CD4-positive, alpha-beta T cell (primary cell): ENCODE measurements at regions not wholly inside any gene's neighbourhood (a gene's known extent, or its start where the extent isn't known, plus 50 kb on each side); places are given as distances from the start of the nearest gene placed in this dataset.

Experiments
- ATAC-seq: fragments of 200-7000 bp; cut with Tn5 transposase; one replicate; pipeline ENCODE4 v1.10.0; 2022; ENCODE audit warnings: mild to moderate bottlenecking; ENCODE audit not compliant: poor library complexity
- CTCF ChIA-PET: fragments of 350-600 bp; sonication (Branson Sonifier 250); formaldehyde crosslinking; loops from one replicate; lab custom pipeline; 2021; ENCODE audit warnings: antibody characterized with exemption, inconsistent platforms; lab: Charles Lee
- POLR2A ChIA-PET: fragments of 350-600 bp; sonication (Branson Sonifier 250); formaldehyde crosslinking; loops from one replicate; lab custom pipeline; 2021; ENCODE audit warnings: antibody characterized with exemption, inconsistent platforms; lab: Charles Lee
- DNase-seq, 14 experiments: peaks; one replicate each; pipeline ENCODE4 v3.0.0-alpha.2; 2013 to 2020; ENCODE audit warnings: mixed read lengths in 2 of 14
- H3K27ac ChIP-seq, 2 donors: one replicate each; pipeline versions ENCODE4 v1.5.1 to v1.7.0; 2013; ENCODE audit warnings: low read length in 2 of 2, low read depth in 1 of 2, mild to moderate bottlenecking in 1 of 2
- H3K27me3 ChIP-seq, 2 experiments: 1 replicate in 1 of 2; 2 replicates in 1 of 2; pipeline versions ENCODE4 v1.6.1 to v1.7.0; 2013; ENCODE audit warnings: low read length in 2 of 2, control low read depth in 1 of 2, mild to moderate bottlenecking in 1 of 2, moderate library complexity in 1 of 2; ENCODE audit not compliant: insufficient read depth in 2 of 2, control insufficient read depth in 1 of 2
- H3K36me3 ChIP-seq: one replicate; pipeline ENCODE4 v1.6.1; 2013; ENCODE audit warnings: low read length, control low read depth; ENCODE audit not compliant: insufficient read depth
- H3K4me1 ChIP-seq: one replicate; pipeline ENCODE4 v1.6.1; 2013; ENCODE audit warnings: low read length, control low read depth; ENCODE audit not compliant: insufficient read depth
- H3K4me3 ChIP-seq: one replicate; pipeline ENCODE4 v1.5.1; 2013; ENCODE audit warnings: mild to moderate bottlenecking, low read length, moderate library complexity
- H3K9me3 ChIP-seq, 2 experiments: 1 replicate in 1 of 2; 2 replicates in 1 of 2; pipeline versions ENCODE4 v1.6.1 to v1.7.0; 2013; ENCODE audit warnings: low read length in 2 of 2, mild to moderate bottlenecking in 2 of 2, control low read depth in 1 of 2, moderate library complexity in 1 of 2; ENCODE audit not compliant: control insufficient read depth in 1 of 2, insufficient read depth in 1 of 2
- H3K27ac Mint-ChIP-seq: one replicate; pipeline ENCODE4 v1.8.0; 2020; ENCODE audit warnings: mixed read lengths
- H3K27me3 Mint-ChIP-seq: one replicate; pipeline ENCODE4 v1.8.0; 2021; ENCODE audit warnings: mixed read lengths
- H3K36me3 Mint-ChIP-seq: one replicate; pipeline ENCODE4 v1.8.0; 2021; ENCODE audit warnings: low read depth, mixed read lengths
- H3K4me1 Mint-ChIP-seq: one replicate; pipeline ENCODE4 v1.8.0; 2021; ENCODE audit warnings: low read depth, mixed read lengths
- H3K4me3 Mint-ChIP-seq: one replicate; pipeline ENCODE4 v1.8.0; 2020; ENCODE audit warnings: mild to moderate bottlenecking, mixed read lengths
- H3K9me3 Mint-ChIP-seq: one replicate; pipeline ENCODE4 v1.8.0; 2020; ENCODE audit warnings: mixed read lengths
- intact Hi-C, 2 experiments: fragments of 100-400 bp; cut with DNase I in 1 of 2; cut with micrococcal nuclease in 1 of 2; formaldehyde crosslinking; loops; one replicate each; pipeline versions ENCODE4 v1.15.1 to v1.9.0; 2023 to 2025; cut with DNase I, micrococcal nuclease
- TF ChIP-seq, protein P1 (sequence below): fragments of 200-600 bp; IDR thresholded peaks from one replicate; pipeline ENCODE4 v1.8.0; 2022; ENCODE audit warnings: antibody characterized with exemption, mild to moderate bottlenecking

DNA sequence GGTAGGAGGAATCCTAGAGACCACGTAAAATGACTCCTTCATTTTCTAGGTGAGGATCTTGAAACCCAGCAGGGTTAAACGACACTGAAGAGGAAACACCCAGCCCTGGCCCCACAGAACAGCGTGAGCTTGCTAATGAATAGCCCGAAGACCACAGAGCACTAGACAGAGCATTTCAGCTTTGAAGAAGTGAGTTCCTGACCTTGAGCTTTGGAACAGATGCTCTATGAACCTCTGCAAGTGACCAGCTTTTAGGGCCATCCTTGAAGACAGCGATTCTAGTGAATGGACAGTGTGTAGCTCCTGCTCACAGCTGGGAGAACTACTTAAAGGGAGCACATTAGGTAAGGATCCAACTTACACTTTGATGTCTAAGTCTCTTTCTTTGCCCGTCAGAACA is 74.0 kb upstream of the FRMD1 start:
- no peak overlapping the region for H3K4me3 Mint-ChIP-seq
- TF ChIP-seq, protein P1, sequence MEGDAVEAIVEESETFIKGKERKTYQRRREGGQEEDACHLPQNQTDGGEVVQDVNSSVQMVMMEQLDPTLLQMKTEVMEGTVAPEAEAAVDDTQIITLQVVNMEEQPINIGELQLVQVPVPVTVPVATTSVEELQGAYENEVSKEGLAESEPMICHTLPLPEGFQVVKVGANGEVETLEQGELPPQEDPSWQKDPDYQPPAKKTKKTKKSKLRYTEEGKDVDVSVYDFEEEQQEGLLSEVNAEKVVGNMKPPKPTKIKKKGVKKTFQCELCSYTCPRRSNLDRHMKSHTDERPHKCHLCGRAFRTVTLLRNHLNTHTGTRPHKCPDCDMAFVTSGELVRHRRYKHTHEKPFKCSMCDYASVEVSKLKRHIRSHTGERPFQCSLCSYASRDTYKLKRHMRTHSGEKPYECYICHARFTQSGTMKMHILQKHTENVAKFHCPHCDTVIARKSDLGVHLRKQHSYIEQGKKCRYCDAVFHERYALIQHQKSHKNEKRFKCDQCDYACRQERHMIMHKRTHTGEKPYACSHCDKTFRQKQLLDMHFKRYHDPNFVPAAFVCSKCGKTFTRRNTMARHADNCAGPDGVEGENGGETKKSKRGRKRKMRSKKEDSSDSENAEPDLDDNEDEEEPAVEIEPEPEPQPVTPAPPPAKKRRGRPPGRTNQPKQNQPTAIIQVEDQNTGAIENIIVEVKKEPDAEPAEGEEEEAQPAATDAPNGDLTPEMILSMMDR = no peak

DNA sequence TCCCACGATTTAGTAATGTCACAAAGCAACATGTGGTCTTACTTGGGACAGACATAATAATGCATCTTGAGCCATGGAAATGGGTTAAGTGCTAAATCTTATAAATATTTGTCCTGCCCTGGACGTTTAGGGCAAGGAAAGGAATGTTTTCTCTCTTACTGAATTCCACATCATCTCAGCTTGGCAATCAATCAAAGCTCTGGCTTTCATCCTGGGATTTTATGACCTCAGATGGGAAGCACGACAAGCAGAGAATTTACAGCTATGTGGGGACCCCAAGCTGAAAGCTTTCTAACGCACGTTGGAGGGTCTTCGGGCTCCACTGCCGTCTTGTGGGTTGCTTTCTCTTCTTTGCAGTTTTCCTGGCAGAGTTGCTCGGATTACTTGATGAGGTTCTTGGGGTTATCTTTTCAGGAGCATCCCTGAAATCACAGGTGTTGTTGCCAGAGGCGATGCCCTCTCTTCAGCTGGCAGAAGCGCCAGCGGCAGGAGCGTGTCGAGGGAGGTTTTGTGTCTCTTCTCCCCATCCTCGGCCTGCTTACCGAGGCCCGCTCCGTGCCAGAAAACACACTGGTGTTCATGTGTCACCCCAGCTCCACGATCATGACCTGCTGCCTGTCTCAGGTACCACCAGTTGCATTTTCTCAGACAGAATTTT is 73.4 kb upstream of the FRMD1 start:
- Histone ChIP-seq H3K4me1 (no peaks in the 10 kb centered on the region), H3K9me3 (peaks cover 0 to 4% of the 10 kb centered on the region in 2 experiments), H3K36me3 (no peaks in the 10 kb centered on the region), H3K27ac (no peak overlapping the region), H3K4me3 (no peak overlapping the region), H3K27me3 (peaks cover 0 to 3% of the 10 kb centered on the region in 2 experiments)
- TF ChIP-seq, protein P1 = no peak
- ATAC-seq (no peak), DNase-seq (no peak)
- Mint-ChIP-seq H3K4me3 (no peak overlapping the region), H3K36me3 (no peaks in the 10 kb centered on the region), H3K27ac (no peak overlapping the region), H3K9me3 (no peaks in the 10 kb centered on the region), H3K4me1 (no peaks in the 10 kb centered on the region), H3K27me3 (peaks cover 36% of the 10 kb centered on the region)
- intact Hi-C loops = no loop called here
- ChIA-PET POLR2A (no interaction called here), CTCF (no interaction called here)

More for the DNA sequence above, 74.0 kb upstream of the FRMD1 start:
- Histone ChIP-seq H3K9me3 (peaks cover 0 to 4% of the 10 kb centered on the region in 2 experiments), H3K4me1 (no peaks in the 10 kb centered on the region), H3K4me3 (no peak overlapping the region), H3K36me3 (no peaks in the 10 kb centered on the region), H3K27ac (no peak overlapping the region), H3K27me3 (peaks cover 0 to 3% of the 10 kb centered on the region in 2 experiments)
- intact Hi-C loops = no loop called here
- Mint-ChIP-seq H3K27me3 (peaks cover 38% of the 10 kb centered on the region), H3K27ac (no peak overlapping the region), H3K9me3 (no peaks in the 10 kb centered on the region), H3K36me3 (no peaks in the 10 kb centered on the region), H3K4me1 (no peaks in the 10 kb centered on the region)
- no peak for ATAC-seq
- ChIA-PET CTCF (no interaction called here), POLR2A (no interaction called here)
- DNase-seq = no peak

DNA sequence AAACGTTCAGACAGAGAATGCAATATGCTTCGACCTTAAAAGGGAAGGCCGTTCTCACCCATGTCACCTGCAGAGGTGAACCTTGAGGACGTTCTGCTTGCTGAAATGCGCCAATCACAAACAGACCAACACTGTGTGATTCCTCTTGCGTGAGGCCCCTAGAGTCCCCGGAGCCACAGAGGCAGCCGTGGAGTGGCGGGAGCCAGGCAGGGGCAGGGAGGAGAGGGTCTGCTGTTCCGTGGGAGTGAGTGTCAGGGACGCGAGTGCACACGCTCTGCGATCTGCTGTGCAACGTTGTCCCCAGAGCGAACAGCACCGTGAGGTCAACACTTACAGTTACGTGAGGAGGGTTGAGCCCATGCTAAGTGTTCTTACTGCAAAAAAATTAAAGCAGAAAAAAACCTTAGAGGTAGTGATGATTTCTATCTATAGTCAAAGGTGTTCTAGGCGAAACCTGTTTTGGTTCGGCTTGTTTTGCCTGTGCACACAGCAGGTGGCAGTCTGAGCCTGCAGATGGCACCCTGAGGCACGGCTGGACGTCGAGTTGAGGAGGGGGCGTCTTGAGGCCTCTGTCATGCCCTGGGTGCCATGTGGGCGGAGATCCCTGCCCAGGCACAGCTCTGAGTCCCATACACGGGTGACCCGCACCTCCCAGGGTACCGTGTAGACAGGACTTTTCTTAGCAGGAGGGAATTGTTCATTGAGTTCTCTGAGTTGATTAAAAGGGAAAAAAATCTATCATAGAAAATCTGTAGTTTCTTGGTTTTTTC is 71.7 kb upstream of the FRMD1 start:
- Mint-ChIP-seq H3K27ac (no peak overlapping the region), H3K27me3 (peaks cover 31% of the 10 kb centered on the region), H3K36me3 (no peaks in the 10 kb centered on the region), H3K4me1 (no peaks in the 10 kb centered on the region), H3K4me3 (no peak overlapping the region), H3K9me3 (no peaks in the 10 kb centered on the region)
- ChIA-PET CTCF (no interaction called here), POLR2A (no interaction called here)
- Histone ChIP-seq H3K4me1 (no peaks in the 10 kb centered on the region), H3K36me3 (no peaks in the 10 kb centered on the region), H3K27ac (no peak overlapping the region), H3K27me3 (peaks cover 0 to 3% of the 10 kb centered on the region in 2 experiments), H3K4me3 (no peak overlapping the region), H3K9me3 (peaks cover 0 to 2% of the 10 kb centered on the region in 2 experiments)
- ATAC-seq (no peak), DNase-seq (no peak)
- intact Hi-C loops = no loop called here
- TF ChIP-seq, protein P1 = no peak
